ENCODE measurements at regions not wholly inside any gene's neighbourhood (a gene's known extent, or its start where the extent isn't known, plus 50 kb on each side); places are given as distances from the start of the nearest gene placed in this dataset.
"Not testable (repeated sequence)": the region's sequence is repeated elsewhere in the genome, so short reads cannot be mapped to it uniquely, and the experiment has no call there.

- no peak for TF ChIP-seq CTCF (IDR thresholded peaks at IDR 0.05; ENCODE audit: insufficient read depth, low read depth, low read length)
- no peak for DNase-seq (ENCODE audit: low read depth)
- no peak overlapping the region for H3K4me3 ChIP-seq (ENCODE audit: low read depth, low read length)
These were observed 278.1 kb upstream of the SYNCRIP start for GRCh38 chr6:85920782-85921181.

- no peak for DNase-seq (ENCODE audit: low read depth)
- no peak overlapping the region for H3K4me3 ChIP-seq (ENCODE audit: low read depth, low read length)
- no peak for TF ChIP-seq CTCF (IDR thresholded peaks at IDR 0.05; ENCODE audit: insufficient read depth, low read depth, low read length)
These were observed 274.8 kb upstream of the SYNCRIP start for GRCh38 chr6:85917522-85917921.

DNA sequence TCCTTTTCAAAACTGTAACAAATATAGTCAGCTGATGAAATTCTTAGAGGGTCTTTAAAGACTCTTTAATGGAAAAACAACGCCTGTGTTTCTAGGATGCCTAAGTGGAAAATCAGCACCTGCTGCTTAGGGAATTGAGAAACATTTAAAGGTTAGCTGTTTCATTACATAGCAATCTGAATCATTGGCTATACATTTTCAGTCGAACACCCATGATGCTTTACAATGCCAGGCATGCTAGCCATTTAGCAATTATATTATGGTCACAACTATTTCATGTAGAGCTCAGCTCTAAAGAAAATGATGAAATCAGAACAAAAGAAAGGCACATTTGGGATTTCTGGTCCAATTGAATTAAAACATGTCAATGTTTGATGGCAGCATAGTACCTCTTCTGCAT lies 270.3 kb upstream of the SYNCRIP start:
- no peak overlapping the region for H3K4me3 ChIP-seq (ENCODE audit: low read depth, low read length)
- DNase-seq (ENCODE audit: low read depth), result no peak
- TF ChIP-seq CTCF (IDR thresholded peaks at IDR 0.05; ENCODE audit: insufficient read depth, low read depth, low read length), result no peak

GRCh38 chr6:85912582-85912981 lies 269.9 kb upstream of the SYNCRIP start:
- no peak for TF ChIP-seq CTCF (IDR thresholded peaks at IDR 0.05; ENCODE audit: insufficient read depth, low read depth, low read length)
- no peak for DNase-seq (ENCODE audit: low read depth)
- no peak overlapping the region for H3K4me3 ChIP-seq (ENCODE audit: low read depth, low read length)

DNA sequence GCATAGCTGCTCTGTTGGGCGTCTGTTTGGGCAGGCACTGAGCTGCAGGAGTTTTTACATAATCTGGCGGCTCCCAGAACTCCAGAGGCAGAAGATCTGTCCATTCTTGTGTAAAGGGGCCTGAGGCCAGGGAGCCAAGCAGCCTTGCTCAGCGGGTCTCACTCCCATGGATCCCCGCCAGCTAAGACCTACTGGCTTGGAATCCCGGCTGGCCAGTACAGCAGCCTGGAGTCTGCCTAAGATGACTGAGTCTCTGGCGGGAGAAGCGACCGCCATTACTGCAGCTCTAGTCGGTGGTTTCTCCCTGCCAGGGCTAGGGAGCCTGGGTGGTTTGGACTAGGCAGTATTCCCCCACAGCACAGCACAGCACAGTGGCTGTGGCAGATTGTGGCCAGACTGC lies 268.4 kb upstream of the SYNCRIP start:
- DNase-seq (ENCODE audit: low read depth), result no peak
- no peak overlapping the region for H3K4me3 ChIP-seq (ENCODE audit: low read depth, low read length)
- no peak for TF ChIP-seq CTCF (IDR thresholded peaks at IDR 0.05; ENCODE audit: insufficient read depth, low read depth, low read length)

GRCh38 chr6:85908120-85908519 lies 265.4 kb upstream of the SYNCRIP start:
- not testable (repeated sequence) for DNase-seq (ENCODE audit: low read depth)

DNA sequence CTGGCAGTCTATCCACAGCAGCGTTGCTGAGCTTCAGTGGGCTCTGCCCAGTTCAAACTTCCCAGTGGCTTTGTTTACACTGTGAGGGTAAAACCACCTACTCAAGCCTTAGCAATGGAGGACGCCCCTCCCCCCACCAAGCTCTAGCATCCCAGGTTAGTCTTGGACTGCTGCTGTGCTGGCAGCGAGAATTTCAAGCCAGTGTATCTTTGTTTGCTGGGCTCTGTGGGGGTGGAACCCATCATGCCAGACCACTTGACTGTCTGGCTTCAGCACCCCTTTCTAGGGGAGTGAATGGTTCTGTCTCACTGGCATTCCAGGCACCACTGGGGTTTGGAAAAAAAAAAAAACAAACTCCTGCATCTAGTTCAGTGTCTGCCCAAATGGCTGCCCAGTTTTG lies 249.7 kb upstream of the SYNCRIP start:
- no peak overlapping the region for H3K4me3 ChIP-seq (ENCODE audit: low read depth, low read length)
- no peak for TF ChIP-seq CTCF (IDR thresholded peaks at IDR 0.05; ENCODE audit: insufficient read depth, low read depth, low read length)
- no peak for DNase-seq (ENCODE audit: low read depth)

More at GRCh38 chr6:85908120-85908519, 265.4 kb upstream of the SYNCRIP start:
- not testable (repeated sequence) for H3K4me3 ChIP-seq (ENCODE audit: low read depth, low read length)

Data from fibroblast of villous mesenchyme (primary cell).